ENCODE measurements at regions not wholly inside any gene's neighbourhood (a gene's known extent, or its start where the extent isn't known, plus 50 kb on each side); places are given as distances from the start of the nearest gene placed in this dataset.
"Not testable (repeated sequence)": the region's sequence is repeated elsewhere in the genome, so short reads cannot be mapped to it uniquely, and the experiment has no call there.

- DNase-seq, result no peak
These were observed 361.4 kb upstream of the RPS23 start for GRCh38 chr5:82639393-82640144.

- DNase-seq, result no peak
These were observed 358.4 kb upstream of the RPS23 start for GRCh38 chr5:82636591-82636990.

- DNase-seq, result peak; percentile 17
These were observed 357.6 kb upstream of the RPS23 start for GRCh38 chr5:82635561-82636288.

GRCh38 chr5:82628364-82628910 is 350.3 kb upstream of the RPS23 start:
- no peak for DNase-seq

GRCh38 chr5:82626905-82627591 is 348.9 kb upstream of the RPS23 start:
- not testable (repeated sequence) for DNase-seq

- DNase-seq, result not testable (repeated sequence)
These were observed 347.9 kb upstream of the RPS23 start for GRCh38 chr5:82626012-82626411.

GRCh38 chr5:82624062-82624461 is 345.9 kb upstream of the RPS23 start:
- DNase-seq, result no peak

- no peak for DNase-seq
These were observed 344.8 kb upstream of the RPS23 start for GRCh38 chr5:82622711-82623514.

- DNase-seq, result no peak
These were observed 344.1 kb upstream of the RPS23 start for GRCh38 chr5:82622205-82622604.

GRCh38 chr5:82620957-82621600 is 342.9 kb upstream of the RPS23 start:
- no peak for DNase-seq

- DNase-seq, result no peak
These were observed 340.9 kb upstream of the RPS23 start for GRCh38 chr5:82619097-82619496.

GRCh38 chr5:82614706-82615105 is 336.6 kb upstream of the RPS23 start:
- DNase-seq, result no peak

GRCh38 chr5:82613891-82614290 is 335.7 kb upstream of the RPS23 start:
- no peak for DNase-seq

GRCh38 chr5:82610686-82611085 is 332.5 kb upstream of the RPS23 start:
- DNase-seq, result no peak

GRCh38 chr5:82605441-82605973 is 327.4 kb upstream of the RPS23 start:
- no peak for DNase-seq

- DNase-seq, result no peak
These were observed 325.2 kb upstream of the RPS23 start for GRCh38 chr5:82603033-82603987.

GRCh38 chr5:82601861-82602260 is 323.7 kb upstream of the RPS23 start:
- DNase-seq, result no peak

GRCh38 chr5:82601077-82601476 is 322.9 kb upstream of the RPS23 start:
- no peak for DNase-seq

- DNase-seq, result no peak
These were observed 321.5 kb upstream of the RPS23 start for GRCh38 chr5:82599692-82600091.

- DNase-seq, result no peak
These were observed 320.9 kb upstream of the RPS23 start for GRCh38 chr5:82599030-82599429.

- DNase-seq, result no peak
These were observed 319.3 kb upstream of the RPS23 start for GRCh38 chr5:82597437-82597836.
